ENCODE measurements at regions not wholly inside any gene's neighbourhood (a gene's known extent, or its start where the extent isn't known, plus 50 kb on each side); places are given as distances from the start of the nearest gene placed in this dataset.
"Not testable (repeated sequence)": the region's sequence is repeated elsewhere in the genome, so short reads cannot be mapped to it uniquely, and the experiment has no call there.

DNA sequence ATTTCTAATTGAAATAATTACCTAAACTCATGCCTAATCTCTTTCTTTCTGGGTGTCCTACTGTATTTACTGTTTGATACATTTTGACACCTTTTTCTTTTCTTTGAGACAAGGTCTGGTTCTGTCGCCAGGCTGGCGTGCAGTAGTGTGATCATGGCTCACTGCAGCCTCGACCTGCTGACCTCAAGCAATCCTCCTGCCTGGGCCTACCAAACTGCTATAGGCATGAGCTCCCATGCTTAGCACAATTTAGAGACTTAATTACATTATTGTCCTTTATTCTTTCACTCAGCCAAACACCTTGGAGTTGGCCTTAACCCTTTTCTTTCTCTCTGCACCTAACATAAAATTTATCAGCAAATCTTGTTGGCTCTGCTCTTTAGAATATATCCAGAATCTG, 139.8 kb upstream of the KIF26B start:
- FAIRE-seq (no peak), DNase-seq (ENCODE audit: insufficient read length, low spot score) (no peak)
- TF ChIP-seq POLR2A (IDR thresholded peaks at IDR 0.05; ENCODE audit: low read depth, low read length) (no peak), TAF1 (IDR thresholded peaks at IDR 0.05; ENCODE audit: low read depth, low read length) (no peak), POU2F2 (IDR thresholded peaks at IDR 0.05; ENCODE audit: low read depth, low read length) (no peak), SPI1 (IDR thresholded peaks at IDR 0.05; ENCODE audit: low read depth, low read length) (no peak), POLR2AphosphoS5 (IDR thresholded peaks at IDR 0.05; ENCODE audit: low read depth, low read length) (no peak), PAX5 (IDR thresholded peaks at IDR 0.05; ENCODE audit: insufficient read depth, low read length, severe bottlenecking) (no peak)

DNA sequence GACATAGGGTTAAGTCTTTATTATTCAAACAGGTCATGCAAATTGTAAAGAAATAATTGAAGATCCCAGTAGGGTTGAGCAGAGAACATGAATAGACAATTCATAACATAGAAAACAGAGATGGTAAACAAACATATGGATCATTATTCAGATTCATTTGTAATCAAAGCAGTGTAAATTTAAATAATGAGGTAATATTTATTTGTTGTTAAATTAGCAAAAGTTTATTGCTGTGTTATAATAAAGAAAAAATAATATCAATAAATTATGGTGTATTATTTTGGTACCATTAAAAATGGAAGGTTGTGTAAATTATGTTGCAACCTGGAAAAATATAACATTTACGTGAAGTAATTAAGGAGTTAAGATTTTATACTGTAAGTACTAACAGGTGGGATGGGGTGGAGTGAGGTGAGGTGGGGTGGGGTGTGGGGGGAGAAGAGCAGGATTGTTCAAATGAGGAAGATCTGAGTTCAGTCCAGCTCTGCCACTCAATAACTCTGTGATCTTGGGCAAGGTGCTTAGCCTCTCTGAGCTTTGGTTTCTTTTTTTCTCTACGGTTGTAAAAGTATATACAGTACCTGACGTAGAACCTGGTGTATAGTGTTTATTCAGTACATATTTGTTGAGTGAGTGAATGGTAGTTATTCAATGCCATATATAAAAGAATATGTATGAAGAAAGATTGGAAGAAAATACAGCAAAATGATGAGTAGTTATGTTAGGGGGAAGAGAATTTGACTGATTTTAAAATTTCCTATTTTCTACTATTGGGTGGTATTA, 140.3 kb upstream of the KIF26B start:
- no peak for DNase-seq (ENCODE audit: insufficient read length, low spot score)
- no peak for TF ChIP-seq POLR2A (IDR thresholded peaks at IDR 0.05; ENCODE audit: low read depth, low read length)
- TF ChIP-seq PAX5 (IDR thresholded peaks at IDR 0.05; ENCODE audit: insufficient read depth, low read length, severe bottlenecking): no peak
- TF ChIP-seq POLR2AphosphoS5 (IDR thresholded peaks at IDR 0.05; ENCODE audit: low read depth, low read length): no peak
- TF ChIP-seq TAF1 (IDR thresholded peaks at IDR 0.05; ENCODE audit: low read depth, low read length): no peak
- TF ChIP-seq POU2F2 (IDR thresholded peaks at IDR 0.05; ENCODE audit: low read depth, low read length): no peak
- no peak for FAIRE-seq

DNA sequence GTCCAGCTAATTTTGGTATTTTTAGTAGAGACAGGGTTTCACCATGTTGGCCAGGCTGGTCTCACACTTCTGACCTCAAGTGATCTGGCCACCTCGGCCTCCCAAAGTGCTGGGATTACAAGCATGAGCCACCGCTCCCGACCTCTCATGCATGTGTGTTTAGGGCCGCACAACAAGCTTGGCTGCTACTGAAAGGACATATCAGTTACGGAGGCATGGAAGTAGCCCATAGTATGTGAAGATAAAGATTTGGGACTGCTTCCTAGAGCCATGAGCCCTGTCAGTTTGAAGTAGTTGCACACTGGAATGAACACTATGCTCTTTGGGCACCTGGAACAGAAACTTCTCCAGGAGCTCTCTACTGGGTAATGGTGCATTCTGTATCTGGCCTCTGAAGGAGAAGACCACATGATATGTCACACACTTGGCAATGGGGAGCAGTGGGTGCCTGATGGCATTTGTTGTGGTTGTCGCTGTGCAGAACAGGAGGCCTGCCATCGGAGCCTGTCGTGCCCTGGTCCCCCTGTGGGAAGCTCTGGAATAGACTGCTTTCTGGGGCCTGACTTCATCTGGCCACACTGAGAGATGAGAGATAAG, 144.7 kb upstream of the KIF26B start:
- no peak for FAIRE-seq
- no peak for DNase-seq (ENCODE audit: insufficient read length, low spot score)
- TF ChIP-seq PAX5 (IDR thresholded peaks at IDR 0.05; ENCODE audit: insufficient read depth, low read length, severe bottlenecking) (no peak), POU2F2 (IDR thresholded peaks at IDR 0.05; ENCODE audit: low read depth, low read length) (no peak), POLR2A (IDR thresholded peaks at IDR 0.05; ENCODE audit: low read depth, low read length) (no peak), POLR2AphosphoS5 (IDR thresholded peaks at IDR 0.05; ENCODE audit: low read depth, low read length) (no peak)

DNA sequence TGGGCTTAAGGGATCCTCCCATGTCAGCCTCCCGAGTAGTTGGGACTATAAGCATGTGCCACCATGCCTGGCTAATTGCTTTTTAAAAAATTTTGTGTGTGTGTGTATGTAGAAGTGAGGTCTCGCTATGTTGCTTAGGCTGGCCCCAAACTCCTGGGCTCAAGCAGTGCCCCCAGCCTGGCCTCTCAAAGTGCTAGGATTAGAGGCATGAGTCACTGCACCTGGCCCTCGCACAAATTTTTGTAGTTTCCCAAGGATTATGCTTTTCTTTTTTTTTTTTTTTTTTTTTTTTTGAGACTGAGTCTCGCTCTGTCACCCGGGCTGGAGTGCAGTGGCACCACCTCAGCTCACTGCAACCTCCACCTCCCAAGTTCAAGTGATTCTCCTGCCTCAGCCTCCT, 144.4 kb upstream of the HNRNPU start:
- TF ChIP-seq TAF1 (IDR thresholded peaks at IDR 0.05; ENCODE audit: low read depth, low read length): no peak
- no peak for TF ChIP-seq POLR2A (IDR thresholded peaks at IDR 0.05; ENCODE audit: low read depth, low read length)
- no peak for TF ChIP-seq PAX5 (IDR thresholded peaks at IDR 0.05; ENCODE audit: insufficient read depth, low read length, severe bottlenecking)
- TF ChIP-seq POLR2AphosphoS5 (IDR thresholded peaks at IDR 0.05; ENCODE audit: low read depth, low read length): no peak
- TF ChIP-seq SPI1 (IDR thresholded peaks at IDR 0.05; ENCODE audit: low read depth, low read length): no peak
- TF ChIP-seq POU2F2 (IDR thresholded peaks at IDR 0.05; ENCODE audit: low read depth, low read length): no peak
- no peak for DNase-seq (ENCODE audit: insufficient read length, low spot score)
- no peak for FAIRE-seq

DNA sequence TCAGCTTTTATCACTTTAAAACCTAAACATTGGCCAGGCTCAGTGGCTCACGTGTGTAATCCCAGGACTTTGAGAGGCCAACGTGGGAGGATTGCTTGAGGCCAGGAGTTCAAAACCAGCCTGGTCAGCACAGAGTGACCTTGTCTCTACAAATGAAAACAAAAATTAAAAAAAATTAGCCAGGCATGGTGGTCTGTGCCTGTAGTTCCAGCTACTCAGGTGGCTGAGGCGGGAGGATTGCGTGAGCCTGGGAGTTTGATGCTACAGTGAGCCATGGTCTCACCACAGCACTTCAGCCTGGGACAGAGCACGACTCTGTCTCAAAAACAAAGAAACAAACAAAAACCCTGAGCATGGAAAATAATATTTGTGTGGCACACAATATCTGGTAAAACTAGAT, 143.5 kb upstream of the HNRNPU start:
- FAIRE-seq (no peak), DNase-seq (ENCODE audit: insufficient read length, low spot score) (no peak)
- TF ChIP-seq POLR2A (IDR thresholded peaks at IDR 0.05; ENCODE audit: low read depth, low read length) (no peak), TAF1 (IDR thresholded peaks at IDR 0.05; ENCODE audit: low read depth, low read length) (no peak), POLR2AphosphoS5 (IDR thresholded peaks at IDR 0.05; ENCODE audit: low read depth, low read length) (no peak), PAX5 (IDR thresholded peaks at IDR 0.05; ENCODE audit: insufficient read depth, low read length, severe bottlenecking) (no peak), SPI1 (IDR thresholded peaks at IDR 0.05; ENCODE audit: low read depth, low read length) (no peak)

DNA sequence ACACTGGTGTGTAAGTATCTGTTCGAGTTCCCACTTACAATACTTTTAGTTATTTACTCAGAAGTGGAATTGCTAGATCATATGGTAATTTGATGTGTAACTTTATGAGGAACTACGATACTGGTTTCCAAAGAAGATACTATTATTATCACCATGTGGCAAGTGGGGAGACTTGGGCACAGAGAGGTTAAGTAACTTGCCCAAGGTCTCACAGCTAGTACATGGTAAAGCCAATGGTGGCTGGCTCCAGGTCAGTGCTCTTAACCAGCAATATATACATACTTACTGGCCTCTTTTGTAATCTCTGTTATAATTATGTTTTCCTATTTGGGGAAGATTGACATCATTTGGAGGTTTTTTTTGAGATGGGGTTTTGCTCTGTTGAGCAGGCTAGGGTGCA, 138.9 kb upstream of the HNRNPU start:
- FAIRE-seq: no peak
- no peak for DNase-seq (ENCODE audit: insufficient read length, low spot score)

DNA sequence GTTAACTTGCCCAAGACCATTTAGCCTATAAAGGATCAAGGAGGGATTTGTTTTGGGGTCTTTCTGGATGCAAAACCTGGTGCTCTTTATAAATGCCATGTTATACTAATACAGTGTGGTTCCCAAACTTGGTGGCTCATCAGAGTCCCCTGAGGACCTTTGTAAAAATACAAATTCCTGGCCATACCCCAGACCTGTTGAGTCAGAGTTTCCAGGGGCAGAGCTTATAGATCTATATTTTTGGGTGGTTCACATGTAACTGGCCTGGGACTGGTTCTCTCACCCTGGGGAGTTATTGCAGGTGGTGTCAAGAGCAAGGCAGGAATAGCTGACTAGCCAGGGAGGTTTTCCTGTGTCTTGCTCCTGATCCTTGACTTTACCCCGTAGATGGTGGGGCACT, 136.9 kb upstream of the HNRNPU start:
- TF ChIP-seq SPI1 (IDR thresholded peaks at IDR 0.05; ENCODE audit: low read depth, low read length) (no peak), PAX5 (IDR thresholded peaks at IDR 0.05; ENCODE audit: insufficient read depth, low read length, severe bottlenecking) (no peak), POU2F2 (IDR thresholded peaks at IDR 0.05; ENCODE audit: low read depth, low read length) (no peak), TAF1 (IDR thresholded peaks at IDR 0.05; ENCODE audit: low read depth, low read length) (no peak), POLR2AphosphoS5 (IDR thresholded peaks at IDR 0.05; ENCODE audit: low read depth, low read length) (no peak), POLR2A (IDR thresholded peaks at IDR 0.05; ENCODE audit: low read depth, low read length) (no peak)
- FAIRE-seq (no peak), DNase-seq (ENCODE audit: insufficient read length, low spot score) (no peak)

More for the DNA sequence above, 138.9 kb upstream of the HNRNPU start:
- TF ChIP-seq PAX5 (IDR thresholded peaks at IDR 0.05; ENCODE audit: insufficient read depth, low read length, severe bottlenecking) (no peak), POLR2AphosphoS5 (IDR thresholded peaks at IDR 0.05; ENCODE audit: low read depth, low read length) (no peak), POLR2A (IDR thresholded peaks at IDR 0.05; ENCODE audit: low read depth, low read length) (no peak), TAF1 (IDR thresholded peaks at IDR 0.05; ENCODE audit: low read depth, low read length) (no peak), POU2F2 (IDR thresholded peaks at IDR 0.05; ENCODE audit: low read depth, low read length) (no peak), SPI1 (IDR thresholded peaks at IDR 0.05; ENCODE audit: low read depth, low read length) (no peak)

DNA sequence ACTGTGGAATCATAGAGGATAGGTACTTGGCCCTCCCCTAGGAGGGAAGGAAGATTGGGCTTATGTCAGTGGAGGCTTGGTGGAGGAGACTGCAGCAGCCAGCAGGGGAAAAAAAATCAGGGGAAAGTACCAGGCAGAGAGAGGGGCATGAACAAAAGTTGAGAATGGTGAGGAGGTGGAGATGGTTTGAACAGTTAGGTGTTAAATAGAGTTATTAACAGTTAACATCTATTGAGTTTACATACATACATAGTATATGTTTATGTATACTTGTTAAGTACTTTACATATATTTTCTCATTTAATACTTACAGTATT, 136.5 kb upstream of the HNRNPU start:
- TF ChIP-seq TAF1 (IDR thresholded peaks at IDR 0.05; ENCODE audit: low read depth, low read length) (no peak), SPI1 (IDR thresholded peaks at IDR 0.05; ENCODE audit: low read depth, low read length) (no peak), POU2F2 (IDR thresholded peaks at IDR 0.05; ENCODE audit: low read depth, low read length) (no peak), POLR2A (IDR thresholded peaks at IDR 0.05; ENCODE audit: low read depth, low read length) (no peak)
- no peak for DNase-seq (ENCODE audit: insufficient read length, low spot score)
- no peak for FAIRE-seq

DNA sequence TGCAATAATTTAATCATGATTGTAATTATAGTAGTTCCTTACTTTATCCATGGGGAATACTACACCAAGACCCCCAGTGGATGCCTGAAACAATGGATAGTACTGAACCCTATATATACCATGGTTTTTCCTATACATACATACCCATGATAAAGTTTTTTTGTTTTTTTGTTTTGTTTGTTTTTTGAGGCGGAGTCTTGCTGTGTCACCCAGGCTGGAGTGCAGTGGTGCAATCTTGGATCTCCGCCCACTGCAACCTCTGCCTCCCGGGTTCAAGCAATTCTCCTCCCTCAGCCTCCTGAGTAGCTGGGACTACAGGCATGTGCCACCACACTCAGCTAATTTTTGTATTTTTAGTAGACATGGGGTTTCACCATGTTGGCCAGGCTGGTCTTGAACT, 135.3 kb upstream of the HNRNPU start:
- not testable (repeated sequence) for DNase-seq (ENCODE audit: insufficient read length, low spot score); FAIRE-seq

DNA sequence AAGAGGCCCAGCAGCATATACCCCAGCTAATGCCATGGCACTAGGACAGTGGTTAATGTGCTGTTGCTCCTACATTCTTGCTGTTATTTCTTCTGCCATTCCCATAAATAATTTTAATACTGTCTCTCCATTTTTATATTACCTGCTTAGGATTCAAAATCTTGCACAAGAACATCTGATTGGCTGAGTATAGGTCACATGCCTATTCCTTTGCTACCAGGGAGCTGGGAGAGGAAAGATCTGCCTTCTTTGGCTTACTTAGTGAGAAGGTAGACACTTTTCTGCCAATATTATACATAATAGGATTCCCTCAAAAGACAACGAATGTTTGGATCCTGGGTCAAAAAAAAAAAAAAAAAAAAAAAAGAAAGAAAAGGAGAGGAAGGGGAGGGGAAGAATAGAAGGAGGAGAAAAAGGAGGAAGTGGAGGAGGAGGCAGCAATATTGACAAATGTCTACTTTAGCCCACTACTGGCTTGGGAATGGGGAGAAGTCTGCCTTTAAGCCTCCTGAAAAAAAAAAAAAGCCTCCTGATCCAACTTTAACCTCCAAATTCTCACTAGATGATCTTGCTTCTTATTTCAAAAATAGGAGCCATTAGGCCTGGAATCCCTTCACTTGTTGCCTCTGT, 134.5 kb upstream of the HNRNPU start:
- TF ChIP-seq POU2F2 (IDR thresholded peaks at IDR 0.05; ENCODE audit: low read depth, low read length) (no peak), SPI1 (IDR thresholded peaks at IDR 0.05; ENCODE audit: low read depth, low read length) (0 out of 2 replicates have a peak, but pooled peaks have one; percentile 2), POLR2A (IDR thresholded peaks at IDR 0.05; ENCODE audit: low read depth, low read length) (no peak), POLR2AphosphoS5 (IDR thresholded peaks at IDR 0.05; ENCODE audit: low read depth, low read length) (no peak), PAX5 (IDR thresholded peaks at IDR 0.05; ENCODE audit: insufficient read depth, low read length, severe bottlenecking) (no peak), TAF1 (IDR thresholded peaks at IDR 0.05; ENCODE audit: low read depth, low read length) (no peak)
- DNase-seq (ENCODE audit: insufficient read length, low spot score) (no peak), FAIRE-seq (no peak)
